Activated naive CD4-positive, alpha-beta T cell treated with anti-CD3 and anti-CD28 coated beads for 36 hours (primary cell): ENCODE measurements at regions not wholly inside any gene's neighbourhood (a gene's known extent, or its start where the extent isn't known, plus 50 kb on each side); places are given as distances from the start of the nearest gene placed in this dataset.

ENCODE experiments used
- CTCF ChIA-PET: fragments of 350-600 bp; sonication (Branson Sonifier 250); formaldehyde crosslinking; loops from one replicate; lab custom pipeline; 2021; ENCODE audit warnings: antibody characterized with exemption; lab: Charles Lee
- DNase-seq: peaks from one replicate; pipeline ENCODE4 v3.0.0-alpha.2; 2020
- H3K27ac Mint-ChIP-seq: one replicate; pipeline ENCODE4 v1.8.0; 2021; ENCODE audit warnings: mild to moderate bottlenecking, mixed read lengths
- H3K27me3 Mint-ChIP-seq: one replicate; pipeline ENCODE4 v1.8.0; 2021; ENCODE audit warnings: low read depth, mixed read lengths
- H3K36me3 Mint-ChIP-seq: one replicate; pipeline ENCODE4 v1.8.0; 2021; ENCODE audit warnings: low read depth, mixed read lengths
- H3K4me1 Mint-ChIP-seq: one replicate; pipeline ENCODE4 v1.8.0; 2021; ENCODE audit warnings: low read depth, mixed read lengths
- H3K4me3 Mint-ChIP-seq: one replicate; pipeline ENCODE4 v1.8.0; 2021; ENCODE audit warnings: mild to moderate bottlenecking, moderate library complexity, mixed read lengths
- H3K9me3 Mint-ChIP-seq: one replicate; pipeline ENCODE4 v1.8.0; 2021; ENCODE audit warnings: mixed read lengths
- intact Hi-C: fragments of 100-400 bp; cut with micrococcal nuclease; formaldehyde crosslinking; loops from one replicate; pipeline ENCODE4 v1.15.1; 2023

- DNase-seq = no peak
- no peaks in the 10 kb centered on the region for H3K9me3 Mint-ChIP-seq
- H3K27me3 Mint-ChIP-seq = peaks cover 54% of the 10 kb centered on the region
- intact Hi-C loops = no loop called here
- CTCF ChIA-PET = no interaction called here
- H3K4me3 Mint-ChIP-seq = no peak overlapping the region
- no peaks in the 10 kb centered on the region for H3K4me1 Mint-ChIP-seq
- no peaks in the 10 kb centered on the region for H3K36me3 Mint-ChIP-seq
- no peak overlapping the region for H3K27ac Mint-ChIP-seq
Observed at GRCh38 chr16:86289304-86289703, 221.0 kb upstream of the FOXF1 start.

GRCh38 chr16:86289907-86290306, 220.4 kb upstream of the FOXF1 start:
- Mint-ChIP-seq H3K36me3 (no peaks in the 10 kb centered on the region), H3K27ac (no peak overlapping the region), H3K27me3 (peaks cover 58% of the 10 kb centered on the region), H3K4me3 (no peak overlapping the region), H3K4me1 (no peaks in the 10 kb centered on the region), H3K9me3 (no peaks in the 10 kb centered on the region)
- CTCF ChIA-PET = no interaction called here
- no peak for DNase-seq
- intact Hi-C loops = no loop called here

- Mint-ChIP-seq H3K27me3 (peaks cover 59% of the 10 kb centered on the region), H3K27ac (no peak overlapping the region), H3K9me3 (no peaks in the 10 kb centered on the region), H3K4me1 (no peaks in the 10 kb centered on the region), H3K4me3 (no peak overlapping the region), H3K36me3 (no peaks in the 10 kb centered on the region)
- DNase-seq = no peak
- CTCF ChIA-PET = no interaction called here
- intact Hi-C loops = no loop called here
Observed at GRCh38 chr16:86291491-86291890, 218.8 kb upstream of the FOXF1 start.

GRCh38 chr16:86292171-86292775, 218.1 kb upstream of the FOXF1 start:
- no peak for DNase-seq
- no peak overlapping the region for H3K27ac Mint-ChIP-seq
- intact Hi-C loops = no loop called here
- peaks cover 61% of the 10 kb centered on the region for H3K27me3 Mint-ChIP-seq
- H3K9me3 Mint-ChIP-seq = no peaks in the 10 kb centered on the region
- H3K4me3 Mint-ChIP-seq = no peak overlapping the region
- CTCF ChIA-PET = no interaction called here
- H3K4me1 Mint-ChIP-seq = no peaks in the 10 kb centered on the region
- H3K36me3 Mint-ChIP-seq = no peaks in the 10 kb centered on the region

- H3K27me3 Mint-ChIP-seq = peaks cover 61% of the 10 kb centered on the region
- no peak overlapping the region for H3K4me3 Mint-ChIP-seq
- no peaks in the 10 kb centered on the region for H3K36me3 Mint-ChIP-seq
- intact Hi-C loops = no loop called here
- no peak overlapping the region for H3K27ac Mint-ChIP-seq
- no peaks in the 10 kb centered on the region for H3K4me1 Mint-ChIP-seq
- DNase-seq = no peak
- CTCF ChIA-PET = no interaction called here
- no peaks in the 10 kb centered on the region for H3K9me3 Mint-ChIP-seq
Observed at GRCh38 chr16:86292942-86293341, 217.4 kb upstream of the FOXF1 start.

GRCh38 chr16:86293906-86294305, 216.4 kb upstream of the FOXF1 start:
- H3K27ac Mint-ChIP-seq = no peak overlapping the region
- no peaks in the 10 kb centered on the region for H3K4me1 Mint-ChIP-seq
- H3K9me3 Mint-ChIP-seq = no peaks in the 10 kb centered on the region
- CTCF ChIA-PET = no interaction called here
- H3K36me3 Mint-ChIP-seq = no peaks in the 10 kb centered on the region
- H3K27me3 Mint-ChIP-seq = peaks cover 61% of the 10 kb centered on the region
- no peak overlapping the region for H3K4me3 Mint-ChIP-seq
- intact Hi-C loops = no loop called here
- DNase-seq = no peak

- no peak overlapping the region for H3K4me3 Mint-ChIP-seq
- H3K36me3 Mint-ChIP-seq = no peaks in the 10 kb centered on the region
- intact Hi-C loops = no loop called here
Observed at GRCh38 chr16:86294535-86295196, 215.7 kb upstream of the FOXF1 start.

GRCh38 chr16:86296256-86296655, 214.1 kb upstream of the FOXF1 start:
- Mint-ChIP-seq H3K4me3 (no peak overlapping the region), H3K27me3 (peaks cover 60% of the 10 kb centered on the region), H3K4me1 (no peaks in the 10 kb centered on the region), H3K27ac (no peak overlapping the region), H3K9me3 (no peaks in the 10 kb centered on the region), H3K36me3 (no peaks in the 10 kb centered on the region)
- DNase-seq = no peak
- intact Hi-C loops = no loop called here
- CTCF ChIA-PET = no interaction called here

More at GRCh38 chr16:86294535-86295196, 215.7 kb upstream of the FOXF1 start:
- CTCF ChIA-PET = no interaction called here
- H3K27me3 Mint-ChIP-seq = peaks cover 57% of the 10 kb centered on the region
- H3K9me3 Mint-ChIP-seq = no peaks in the 10 kb centered on the region
- H3K4me1 Mint-ChIP-seq = no peaks in the 10 kb centered on the region
- no peak for DNase-seq
- no peak overlapping the region for H3K27ac Mint-ChIP-seq

- Mint-ChIP-seq H3K4me1 (no peaks in the 10 kb centered on the region), H3K27ac (no peak overlapping the region), H3K27me3 (peaks cover 65% of the 10 kb centered on the region), H3K9me3 (no peaks in the 10 kb centered on the region), H3K36me3 (no peaks in the 10 kb centered on the region), H3K4me3 (no peak overlapping the region)
- CTCF ChIA-PET = no interaction called here
- intact Hi-C loops = no loop called here
- DNase-seq = no peak
Observed at GRCh38 chr16:86297391-86297790, 212.9 kb upstream of the FOXF1 start.

GRCh38 chr16:86297866-86298757, 212.2 kb upstream of the FOXF1 start:
- intact Hi-C loops = no loop called here
- Mint-ChIP-seq H3K4me3 (no peak overlapping the region), H3K27me3 (peaks cover 64% of the 10 kb centered on the region), H3K4me1 (no peaks in the 10 kb centered on the region), H3K27ac (no peak overlapping the region), H3K36me3 (no peaks in the 10 kb centered on the region), H3K9me3 (no peaks in the 10 kb centered on the region)
- no peak for DNase-seq
- CTCF ChIA-PET = no interaction called here

GRCh38 chr16:86298758-86299134, 211.6 kb upstream of the FOXF1 start:
- H3K4me1 Mint-ChIP-seq = no peaks in the 10 kb centered on the region
- no peaks in the 10 kb centered on the region for H3K9me3 Mint-ChIP-seq
- peaks cover 61% of the 10 kb centered on the region for H3K27me3 Mint-ChIP-seq
- intact Hi-C loops = no loop called here
- no peak overlapping the region for H3K4me3 Mint-ChIP-seq
- CTCF ChIA-PET = no interaction called here
- no peaks in the 10 kb centered on the region for H3K36me3 Mint-ChIP-seq
- DNase-seq = no peak
- H3K27ac Mint-ChIP-seq = no peak overlapping the region

GRCh38 chr16:86299882-86300610, 210.3 kb upstream of the FOXF1 start:
- no peak overlapping the region for H3K4me3 Mint-ChIP-seq
- H3K9me3 Mint-ChIP-seq = no peaks in the 10 kb centered on the region
- H3K4me1 Mint-ChIP-seq = no peaks in the 10 kb centered on the region
- CTCF ChIA-PET = no interaction called here
- no peaks in the 10 kb centered on the region for H3K36me3 Mint-ChIP-seq
- intact Hi-C loops = no loop called here
- no peak overlapping the region for H3K27ac Mint-ChIP-seq
- no peak for DNase-seq
- H3K27me3 Mint-ChIP-seq = peaks cover 57% of the 10 kb centered on the region
